ENCODE measurements at regions not wholly inside any gene's neighbourhood (a gene's known extent, or its start where the extent isn't known, plus 50 kb on each side); places are given as distances from the start of the nearest gene placed in this dataset.

GRCh38 chr14:71396050-71396677 is 488.9 kb downstream of the PCNX1 start:
- no peak for DNase-seq (ENCODE audit: low read depth)

GRCh38 chr14:71397371-71397770 is 490.1 kb downstream of the PCNX1 start:
- DNase-seq (ENCODE audit: low read depth): peak; percentile 42

- no peak for DNase-seq (ENCODE audit: low read depth)
These were observed 491.2 kb downstream of the PCNX1 start for GRCh38 chr14:71398450-71398849.

- no peak for DNase-seq (ENCODE audit: low read depth)
These were observed 491.8 kb downstream of the PCNX1 start for GRCh38 chr14:71399057-71399487.

- DNase-seq (ENCODE audit: low read depth): peak; percentile 44
These were observed 493.6 kb downstream of the PCNX1 start for GRCh38 chr14:71400871-71401321.

GRCh38 chr14:71402415-71402814 is 495.2 kb downstream of the PCNX1 start:
- DNase-seq (ENCODE audit: low read depth): peak; percentile 47

GRCh38 chr14:71403656-71404055 is 496.4 kb downstream of the PCNX1 start:
- DNase-seq (ENCODE audit: low read depth): no peak

- no peak for DNase-seq (ENCODE audit: low read depth)
These were observed 498.4 kb downstream of the PCNX1 start for GRCh38 chr14:71405676-71406075.

GRCh38 chr14:71408362-71409030 is 501.2 kb downstream of the PCNX1 start:
- DNase-seq (ENCODE audit: low read depth): no peak

GRCh38 chr14:71410578-71411284 is 503.5 kb downstream of the PCNX1 start:
- peak; percentile 54 for DNase-seq (ENCODE audit: low read depth)

- no peak for DNase-seq (ENCODE audit: low read depth)
These were observed 504.0 kb downstream of the PCNX1 start for GRCh38 chr14:71411285-71411595.

- no peak for DNase-seq (ENCODE audit: low read depth)
These were observed 504.5 kb downstream of the PCNX1 start for GRCh38 chr14:71411738-71412137.

GRCh38 chr14:71414631-71415403 is 507.6 kb downstream of the PCNX1 start:
- peak; percentile 46 for DNase-seq (ENCODE audit: low read depth)

GRCh38 chr14:71415404-71415690 is 508.1 kb downstream of the PCNX1 start:
- DNase-seq (ENCODE audit: low read depth): peak; percentile 79

GRCh38 chr14:71416392-71416791 is 509.1 kb downstream of the PCNX1 start:
- no peak for DNase-seq (ENCODE audit: low read depth)

- no peak for DNase-seq (ENCODE audit: low read depth)
These were observed 511.4 kb downstream of the PCNX1 start for GRCh38 chr14:71418532-71419245.

GRCh38 chr14:71423481-71423880 is 508.7 kb upstream of the RGS6 start:
- peak; percentile 54 for DNase-seq (ENCODE audit: low read depth)

- no peak for DNase-seq (ENCODE audit: low read depth)
These were observed 507.3 kb upstream of the RGS6 start for GRCh38 chr14:71424941-71425340.

- DNase-seq (ENCODE audit: low read depth): no peak
These were observed 506.2 kb upstream of the RGS6 start for GRCh38 chr14:71426001-71426400.

- DNase-seq (ENCODE audit: low read depth): no peak
These were observed 502.3 kb upstream of the RGS6 start for GRCh38 chr14:71429902-71430301.

- DNase-seq (ENCODE audit: low read depth): no peak
These were observed 501.9 kb upstream of the RGS6 start for GRCh38 chr14:71430321-71430677.

GRCh38 chr14:71430678-71431376 is 501.4 kb upstream of the RGS6 start:
- DNase-seq (ENCODE audit: low read depth): no peak
